GM21390 (cell line): ENCODE measurements at regions not wholly inside any gene's neighbourhood (a gene's known extent, or its start where the extent isn't known, plus 50 kb on each side); places are given as distances from the start of the nearest gene placed in this dataset.
A peak's percentile ranks its signal among the peaks of the same experiment; 100 is the strongest.

Experiments used
- ATAC-seq: cut with Tn5 transposase; IDR thresholded peaks from one replicate; pipeline ENCODE4 v1.9.1; 2021; ENCODE audit not compliant: unreplicated experiment

DNA sequence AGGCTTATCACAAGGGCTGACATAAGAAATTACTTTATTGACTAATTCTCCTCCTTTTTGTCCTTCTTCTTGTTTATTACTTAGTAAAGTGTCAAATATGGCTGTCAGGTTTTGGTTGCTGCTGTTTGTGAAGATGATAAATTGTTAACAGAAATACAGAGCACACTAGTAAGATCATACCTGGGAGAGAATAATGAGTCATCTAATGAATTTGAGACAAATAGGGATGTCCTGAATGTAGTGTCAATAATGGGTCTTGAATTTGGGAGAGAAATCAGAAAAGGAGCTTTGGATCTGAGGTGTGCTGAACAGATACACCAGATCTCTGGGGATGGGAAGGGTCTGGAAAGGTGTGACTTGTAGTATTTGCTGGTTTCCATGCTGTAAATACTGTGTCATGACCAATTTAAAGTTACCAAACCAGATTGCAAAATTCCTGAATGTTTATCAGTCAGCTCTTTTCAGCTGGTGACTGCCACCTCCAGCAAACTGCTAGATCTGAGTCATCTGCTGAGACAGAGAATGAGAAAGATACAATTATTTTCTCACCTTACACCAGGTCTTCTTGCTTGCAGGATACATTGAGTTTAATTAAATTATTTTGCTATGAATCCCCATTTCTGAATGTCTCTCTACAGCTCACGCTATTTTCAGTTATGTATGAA, 76.7 kb upstream of the SATB1 start:
- no peak for ATAC-seq

DNA sequence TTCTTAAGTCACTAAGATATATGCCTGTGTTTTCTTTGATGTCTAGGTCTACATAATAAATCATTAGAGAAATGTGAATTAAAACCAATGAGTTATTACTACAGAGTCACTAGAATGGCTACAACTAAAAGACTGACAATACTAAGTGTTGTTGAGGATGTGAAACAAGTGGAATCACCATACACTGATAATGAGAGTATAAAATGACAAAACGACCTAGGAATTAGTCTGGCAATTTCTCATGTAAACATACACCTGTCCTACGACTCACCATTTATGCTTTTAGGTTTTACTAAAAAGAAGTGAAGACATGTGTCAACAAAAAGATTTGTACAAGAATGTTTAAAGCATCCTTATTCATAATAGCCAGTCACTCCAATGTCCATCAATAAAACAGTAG, 75.2 kb upstream of the SATB1 start:
- ATAC-seq = no peak

DNA sequence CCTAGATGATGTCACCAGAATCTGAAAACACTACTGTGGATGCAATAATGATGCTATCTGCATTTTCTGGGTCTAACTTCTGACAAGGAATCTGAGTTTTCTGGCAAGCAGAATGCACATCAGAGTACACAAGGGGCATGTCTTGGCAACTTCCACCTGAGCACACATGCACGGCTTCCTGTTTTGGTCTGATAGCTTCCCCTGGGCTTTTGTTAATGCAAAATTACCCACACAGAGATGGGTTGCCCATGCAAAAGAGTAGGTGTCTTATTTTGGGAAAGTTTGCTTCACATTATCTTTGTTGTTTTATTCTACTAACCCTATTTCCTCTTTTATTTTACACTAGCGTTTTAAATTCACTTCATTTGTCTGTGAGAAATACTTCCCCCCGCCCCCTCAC, 74.2 kb upstream of the SATB1 start:
- ATAC-seq = peak; percentile 75

DNA sequence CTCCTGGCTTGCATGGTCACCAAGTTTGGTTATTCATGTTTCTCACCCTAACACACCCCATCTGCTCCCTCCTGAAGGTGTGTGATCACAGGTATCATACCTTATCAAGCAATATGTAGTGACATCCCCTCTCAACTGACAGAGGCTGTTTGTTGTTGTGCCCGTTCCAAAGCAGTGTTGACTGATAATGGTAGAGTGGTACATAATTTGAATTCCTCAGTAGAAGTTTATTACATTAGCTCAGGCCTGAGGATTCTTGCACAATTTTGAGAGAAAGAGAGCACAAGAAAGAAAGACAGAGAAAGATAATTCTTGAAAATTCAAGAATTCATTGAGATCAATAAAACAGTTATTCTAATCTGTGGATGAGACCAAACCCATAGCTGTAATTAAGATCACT, 69.1 kb upstream of the SATB1 start:
- no peak for ATAC-seq

DNA sequence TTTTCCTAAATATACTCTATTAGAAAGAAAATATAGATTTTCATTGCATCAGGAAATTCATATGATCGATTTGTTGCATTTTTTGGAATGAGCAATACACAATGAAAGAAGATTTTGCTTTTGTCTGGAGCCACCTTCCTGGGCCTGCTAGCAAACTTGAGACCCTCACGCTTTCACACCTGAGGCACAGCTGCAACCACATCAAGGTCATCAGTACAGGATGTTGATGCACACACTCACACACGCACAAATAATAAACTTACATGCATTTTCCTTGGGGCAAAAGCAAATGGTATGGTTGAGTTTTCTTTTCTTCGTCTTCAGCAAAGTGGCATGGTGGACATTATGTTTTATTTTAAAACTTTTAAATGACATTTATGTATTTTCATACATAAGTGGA, 64.8 kb upstream of the SATB1 start:
- no peak for ATAC-seq

DNA sequence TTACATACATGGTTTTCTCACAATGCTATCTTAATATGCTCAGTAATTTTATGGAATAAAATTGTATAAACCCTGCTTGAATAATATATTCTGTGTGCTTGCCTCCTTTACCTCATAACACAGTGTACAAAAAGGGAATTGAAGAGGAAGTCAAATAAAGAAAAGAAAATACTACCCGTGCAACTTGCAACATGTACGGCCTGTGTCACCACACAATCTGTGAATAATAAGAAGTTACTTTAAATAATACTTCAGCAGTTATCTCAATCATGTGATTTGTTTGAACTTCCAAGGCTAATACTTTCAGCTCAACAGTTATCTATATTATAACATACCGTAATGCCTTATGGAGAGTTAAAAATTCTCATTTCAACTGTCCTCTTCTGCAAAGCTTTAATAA, 58.1 kb upstream of the SATB1 start:
- no peak for ATAC-seq

DNA sequence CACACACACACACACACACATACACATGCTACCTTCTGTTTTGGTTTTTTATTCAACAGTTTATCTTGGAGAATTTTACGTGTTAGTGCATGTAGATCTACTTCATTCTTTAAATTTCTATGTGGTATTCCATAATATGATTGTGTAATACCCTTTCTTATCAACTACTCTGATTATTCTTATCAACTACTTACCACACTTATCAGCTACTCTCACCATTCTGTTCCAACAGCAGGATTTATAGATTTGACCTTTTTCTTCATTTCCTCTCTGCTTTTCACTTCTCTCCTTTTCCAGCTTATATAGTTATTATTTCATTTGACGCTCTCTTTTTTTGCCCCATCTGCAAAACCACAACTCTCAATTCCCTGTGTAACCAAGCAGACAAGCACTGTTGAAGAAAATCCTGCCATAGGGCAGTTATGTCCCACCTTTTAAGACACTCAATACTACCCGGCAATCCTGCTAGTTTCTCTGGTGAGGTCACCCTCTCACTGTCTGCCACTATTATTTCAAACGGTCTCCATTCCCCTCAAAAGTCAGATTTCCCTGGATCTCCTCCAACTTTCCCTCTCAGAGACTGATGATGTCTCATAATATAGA, 56.9 kb upstream of the SATB1 start:
- no peak for ATAC-seq

DNA sequence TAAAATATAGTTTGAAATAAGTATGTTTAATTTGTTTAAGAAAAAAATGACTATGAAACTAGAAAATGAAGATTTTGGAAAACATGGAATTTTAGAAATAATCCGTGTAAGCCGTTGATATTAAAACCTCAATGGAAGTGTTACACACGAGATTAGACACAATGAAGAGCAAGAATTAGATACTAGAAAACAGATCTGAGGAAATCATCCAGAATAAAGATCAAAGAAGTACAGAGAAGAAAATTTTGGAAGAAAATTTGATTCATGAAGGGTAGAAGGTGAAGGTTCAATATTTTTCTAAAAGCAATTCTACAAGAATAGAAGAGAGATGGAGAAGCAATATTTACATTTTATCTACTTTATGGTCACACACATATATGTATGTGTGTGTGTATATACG, 52.5 kb upstream of the SATB1 start:
- ATAC-seq = no peak
